ENCODE measurements at regions not wholly inside any gene's neighbourhood (a gene's known extent, or its start where the extent isn't known, plus 50 kb on each side); places are given as distances from the start of the nearest gene placed in this dataset.
"Not testable (repeated sequence)": the region's sequence is repeated elsewhere in the genome, so short reads cannot be mapped to it uniquely, and the experiment has no call there.

DNA sequence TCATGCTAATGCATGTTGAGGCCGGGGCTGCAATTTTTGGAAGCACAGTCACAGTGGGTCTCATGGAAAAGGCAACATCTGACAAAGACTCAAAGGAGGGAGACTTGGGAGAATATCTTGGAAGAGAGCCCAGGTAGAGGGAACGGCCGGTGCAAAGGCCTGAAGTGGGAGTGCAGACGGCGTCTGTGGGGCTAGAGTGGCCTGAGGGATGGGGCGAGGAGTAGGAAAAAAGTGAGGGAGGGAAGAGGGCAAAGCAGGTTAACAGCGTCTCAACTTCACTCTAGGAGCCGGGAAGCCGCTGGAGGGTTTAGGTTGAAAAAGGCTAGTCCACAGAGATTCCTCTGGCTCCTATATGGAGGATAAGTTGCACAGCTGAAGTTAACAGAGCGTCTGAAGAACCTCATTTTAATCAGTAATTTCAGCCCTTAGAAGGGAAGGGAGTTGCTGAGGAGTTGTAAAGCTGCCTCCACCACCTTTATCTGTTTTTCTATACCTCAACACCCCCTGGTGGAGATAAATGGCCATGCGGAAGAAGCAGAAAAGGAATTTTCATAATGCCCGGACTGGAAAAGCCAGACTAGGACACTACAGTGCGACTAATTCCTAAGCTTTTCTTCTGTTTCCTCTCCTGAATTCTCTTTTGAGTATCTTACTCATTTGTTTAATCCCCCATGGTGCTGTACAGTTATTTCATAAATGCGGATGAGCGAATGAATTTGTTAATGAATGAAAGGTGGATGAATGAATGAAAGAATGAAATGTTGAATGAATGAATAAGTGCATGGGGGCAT, 78.7 kb upstream of the ZNF281 start:
- DNase-seq (ENCODE audit: low spot score in 2 of 2) = no peak
- TF ChIP-seq, protein P1, sequence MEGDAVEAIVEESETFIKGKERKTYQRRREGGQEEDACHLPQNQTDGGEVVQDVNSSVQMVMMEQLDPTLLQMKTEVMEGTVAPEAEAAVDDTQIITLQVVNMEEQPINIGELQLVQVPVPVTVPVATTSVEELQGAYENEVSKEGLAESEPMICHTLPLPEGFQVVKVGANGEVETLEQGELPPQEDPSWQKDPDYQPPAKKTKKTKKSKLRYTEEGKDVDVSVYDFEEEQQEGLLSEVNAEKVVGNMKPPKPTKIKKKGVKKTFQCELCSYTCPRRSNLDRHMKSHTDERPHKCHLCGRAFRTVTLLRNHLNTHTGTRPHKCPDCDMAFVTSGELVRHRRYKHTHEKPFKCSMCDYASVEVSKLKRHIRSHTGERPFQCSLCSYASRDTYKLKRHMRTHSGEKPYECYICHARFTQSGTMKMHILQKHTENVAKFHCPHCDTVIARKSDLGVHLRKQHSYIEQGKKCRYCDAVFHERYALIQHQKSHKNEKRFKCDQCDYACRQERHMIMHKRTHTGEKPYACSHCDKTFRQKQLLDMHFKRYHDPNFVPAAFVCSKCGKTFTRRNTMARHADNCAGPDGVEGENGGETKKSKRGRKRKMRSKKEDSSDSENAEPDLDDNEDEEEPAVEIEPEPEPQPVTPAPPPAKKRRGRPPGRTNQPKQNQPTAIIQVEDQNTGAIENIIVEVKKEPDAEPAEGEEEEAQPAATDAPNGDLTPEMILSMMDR (IDR thresholded peaks at IDR 0.05) = peak; percentile 57 to 76 (median 62)
- Histone ChIP-seq H3K9me3 (no peaks in the 10 kb centered on the region), H3K36me3 (no peaks in the 10 kb centered on the region), H3K27ac (no peak overlapping the region), H3K27me3 (no peaks in the 10 kb centered on the region), H3K4me1 (no peaks in the 10 kb centered on the region), H3K4me3 (no peak overlapping the region)
- intact Hi-C loops (cut with DNase I) = loop anchor here (1.0 to 10.0 kb wide), 3 partner anchors 78 to 804 kb away; partner anchors contain the start of gene ZNF281

DNA sequence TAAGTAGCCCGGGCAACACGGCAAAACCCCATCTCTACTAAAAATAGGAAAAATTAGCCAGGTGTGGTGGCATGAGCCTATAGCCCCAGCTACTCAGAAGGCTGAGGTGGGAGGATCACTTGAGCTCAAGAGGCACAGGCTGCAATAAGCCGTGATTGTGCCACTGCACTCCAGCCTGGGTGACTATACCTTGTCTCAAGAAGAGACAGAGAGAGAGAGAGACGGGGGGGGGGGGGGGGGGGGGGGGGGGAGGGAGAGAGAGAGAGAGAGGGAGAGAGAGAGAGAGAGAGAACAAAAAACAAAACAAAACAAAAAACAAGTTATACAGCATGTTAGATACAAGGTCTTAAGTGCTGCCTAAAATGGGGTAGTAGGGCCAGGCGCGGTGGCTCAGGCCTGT, 77.8 kb upstream of the ZNF281 start:
- no peaks in the 10 kb centered on the region for H3K36me3 ChIP-seq
- no peak for DNase-seq (ENCODE audit: low spot score in 2 of 2)
- no peaks in the 10 kb centered on the region for H3K27me3 ChIP-seq
- TF ChIP-seq, protein P1 (IDR thresholded peaks at IDR 0.05) = no peak
- intact Hi-C loops (cut with DNase I) = loop anchor here (1.0 to 10.0 kb wide), 3 partner anchors 77 to 803 kb away; partner anchors contain the start of gene ZNF281
- no peaks in the 10 kb centered on the region for H3K9me3 ChIP-seq
- H3K4me1 ChIP-seq = no peaks in the 10 kb centered on the region
- H3K27ac ChIP-seq = no peak overlapping the region
- H3K4me3 ChIP-seq = no peak overlapping the region

DNA sequence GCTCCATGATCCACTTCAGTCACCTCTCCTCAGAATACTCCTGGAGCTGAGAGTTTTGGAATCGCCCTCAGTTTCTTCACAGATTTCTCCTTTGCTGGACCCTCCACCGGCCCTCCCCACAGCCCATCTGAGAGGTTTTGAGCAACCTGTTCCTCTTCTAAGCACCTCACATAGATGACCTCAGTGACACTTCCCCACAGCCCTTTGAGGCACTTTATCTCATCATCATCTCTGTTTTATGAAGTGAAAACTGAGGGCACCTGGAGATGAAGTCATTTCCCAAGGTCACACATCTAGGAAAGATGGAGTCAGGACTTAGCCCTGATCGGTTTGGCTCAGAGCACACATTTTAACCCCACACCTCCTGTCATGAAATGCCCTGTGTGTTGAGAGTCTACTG, 76.8 kb upstream of the ZNF281 start:
- no peaks in the 10 kb centered on the region for H3K36me3 ChIP-seq
- H3K27ac ChIP-seq = no peak overlapping the region
- H3K9me3 ChIP-seq = no peaks in the 10 kb centered on the region
- no peak for DNase-seq (ENCODE audit: low spot score in 2 of 2)
- H3K4me3 ChIP-seq = no peak overlapping the region
- H3K4me1 ChIP-seq = no peaks in the 10 kb centered on the region
- H3K27me3 ChIP-seq = no peaks in the 10 kb centered on the region
- TF ChIP-seq, protein P1 (IDR thresholded peaks at IDR 0.05) = no peak
- intact Hi-C loops (cut with DNase I) = loop anchor here (10.0 kb wide), 1 partner anchor 802 kb away; no protein-coding TSS in a partner anchor

DNA sequence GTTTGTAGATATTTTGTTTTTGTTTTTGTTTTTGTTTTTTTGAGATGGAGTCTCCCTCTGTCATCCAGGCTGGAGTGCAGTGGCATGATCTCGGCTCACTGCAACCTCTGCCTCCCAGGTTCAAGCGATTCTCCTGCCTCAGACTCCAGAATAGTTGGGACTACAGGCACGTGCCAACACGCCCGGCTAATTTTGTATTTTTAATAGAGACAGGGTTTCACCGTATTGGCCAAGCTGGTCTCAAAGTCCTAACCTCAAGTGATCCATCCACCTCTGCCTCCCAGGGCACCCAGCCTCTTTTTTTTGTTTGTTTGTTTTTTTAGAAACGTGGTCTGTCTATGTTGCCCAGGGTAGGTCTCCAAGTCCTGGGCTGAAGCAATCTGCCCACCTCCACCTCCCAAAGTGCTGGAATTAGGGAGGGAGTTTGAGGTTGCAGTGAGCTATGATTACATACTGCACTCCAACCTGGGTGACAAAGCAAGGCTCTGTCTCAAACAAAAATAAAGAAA, 74.7 kb upstream of the ZNF281 start:
- H3K36me3 ChIP-seq; H3K4me1 ChIP-seq; H3K9me3 ChIP-seq; H3K27me3 ChIP-seq; H3K4me3 ChIP-seq; H3K27ac ChIP-seq; DNase-seq (ENCODE audit: low spot score in 2 of 2): not testable (repeated sequence)
- intact Hi-C loops (cut with DNase I) = loop anchor here (10.0 kb wide), 1 partner anchor 800 kb away; no protein-coding TSS in a partner anchor

DNA sequence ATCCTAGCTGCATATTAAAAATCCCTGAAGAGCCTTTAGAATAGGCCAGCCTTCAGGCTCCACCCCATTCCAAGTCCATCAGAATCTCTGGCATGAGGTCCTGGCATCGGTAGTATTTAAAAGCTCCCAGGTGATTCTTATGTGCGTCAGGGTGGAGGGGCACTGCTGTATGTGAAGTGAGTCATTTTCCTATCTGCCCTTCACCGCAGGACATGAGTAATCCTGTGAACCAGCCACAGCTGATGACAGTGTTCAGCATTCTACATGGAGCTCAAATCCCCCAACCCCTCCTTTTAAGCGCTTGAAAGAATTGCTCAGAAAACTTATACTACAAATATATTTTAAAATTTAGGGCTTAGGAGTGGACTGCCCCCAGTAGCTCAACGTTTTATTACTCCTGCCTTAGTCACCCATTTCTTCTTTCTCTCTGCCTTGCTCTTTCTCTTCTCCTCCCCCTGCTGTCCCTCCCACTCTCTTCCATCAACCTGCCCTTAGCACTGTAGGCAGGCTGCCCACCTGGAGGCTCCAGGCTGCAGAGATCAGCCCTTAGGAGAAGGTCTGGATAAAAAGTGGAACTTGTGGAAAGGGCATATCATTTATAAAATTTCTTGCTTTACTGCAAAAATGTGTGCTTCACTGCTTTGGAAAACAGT, 73.8 kb upstream of the ZNF281 start:
- DNase-seq (ENCODE audit: low spot score in 2 of 2) = no peak
- Histone ChIP-seq H3K27ac (no peak overlapping the region), H3K4me3 (no peak overlapping the region), H3K9me3 (no peaks in the 10 kb centered on the region), H3K36me3 (no peaks in the 10 kb centered on the region), H3K4me1 (no peaks in the 10 kb centered on the region), H3K27me3 (no peaks in the 10 kb centered on the region)
- intact Hi-C loops (cut with DNase I) = loop anchor here (10.0 kb wide), 1 partner anchor 799 kb away; no protein-coding TSS in a partner anchor
- TF ChIP-seq, protein P1 (IDR thresholded peaks at IDR 0.05) = no peak

DNA sequence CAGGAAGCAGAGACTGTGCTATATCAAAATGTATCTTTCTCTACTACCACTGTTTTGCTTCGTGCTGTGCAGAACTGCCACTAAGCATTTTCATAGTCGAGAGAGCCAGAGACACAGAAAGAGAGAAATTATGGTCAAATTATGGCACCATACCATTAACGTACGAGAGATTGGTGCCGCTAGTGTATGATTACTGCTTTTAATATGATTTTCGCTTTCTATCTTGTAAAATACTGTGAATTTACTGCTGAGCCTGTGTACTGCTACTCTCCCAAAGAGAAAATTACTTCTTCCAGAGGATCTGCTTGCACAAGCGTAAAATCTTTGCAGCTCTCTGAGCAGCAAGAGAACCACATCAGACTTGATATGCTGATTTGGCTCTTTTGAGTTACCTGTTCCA, 71.1 kb upstream of the ZNF281 start:
- Histone ChIP-seq H3K27me3 (no peaks in the 10 kb centered on the region), H3K9me3 (no peaks in the 10 kb centered on the region), H3K36me3 (no peaks in the 10 kb centered on the region), H3K4me1 (no peaks in the 10 kb centered on the region), H3K27ac (no peak overlapping the region), H3K4me3 (no peak overlapping the region)
- intact Hi-C loops (cut with DNase I) = loop anchor here (10.0 kb wide), 1 partner anchor 796 kb away; no protein-coding TSS in a partner anchor
- TF ChIP-seq, protein P1 (IDR thresholded peaks at IDR 0.05) = no peak
- DNase-seq (ENCODE audit: low spot score in 2 of 2) = no peak

Measured in ascending aorta (tissue), 2 donors.